ENCODE measurements at regions not wholly inside any gene's neighbourhood (a gene's known extent, or its start where the extent isn't known, plus 50 kb on each side); places are given as distances from the start of the nearest gene placed in this dataset.

- no peak for DNase-seq
These were observed 208.7 kb downstream of the KITLG start for GRCh38 chr12:88371416-88372183.

- no peak for DNase-seq
These were observed 204.7 kb downstream of the KITLG start for GRCh38 chr12:88375306-88376305.

GRCh38 chr12:88377973-88378372 lies 202.3 kb downstream of the KITLG start:
- no peak for DNase-seq

DNA sequence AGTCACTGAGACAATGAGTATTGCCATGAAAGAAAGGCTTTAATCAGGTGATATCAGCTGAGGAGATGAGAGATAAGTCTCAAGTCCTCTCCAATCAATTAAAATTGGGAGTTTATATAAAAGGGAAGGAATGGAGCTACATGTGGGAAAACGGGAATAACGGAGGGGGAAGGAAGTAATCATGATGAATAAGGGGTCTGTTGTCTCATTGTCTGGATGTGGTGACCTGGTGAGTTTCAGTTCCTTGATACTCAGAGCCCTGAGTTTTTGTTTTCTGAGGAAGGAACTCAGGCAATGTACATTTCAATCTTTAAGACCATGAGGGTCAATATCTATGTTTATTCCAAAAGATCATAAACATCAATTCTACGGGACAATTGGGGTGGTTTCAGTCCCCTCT lies 198.8 kb downstream of the KITLG start:
- DNase-seq: no peak

- DNase-seq: no peak
These were observed 196.9 kb downstream of the KITLG start for GRCh38 chr12:88383405-88383804.

DNA sequence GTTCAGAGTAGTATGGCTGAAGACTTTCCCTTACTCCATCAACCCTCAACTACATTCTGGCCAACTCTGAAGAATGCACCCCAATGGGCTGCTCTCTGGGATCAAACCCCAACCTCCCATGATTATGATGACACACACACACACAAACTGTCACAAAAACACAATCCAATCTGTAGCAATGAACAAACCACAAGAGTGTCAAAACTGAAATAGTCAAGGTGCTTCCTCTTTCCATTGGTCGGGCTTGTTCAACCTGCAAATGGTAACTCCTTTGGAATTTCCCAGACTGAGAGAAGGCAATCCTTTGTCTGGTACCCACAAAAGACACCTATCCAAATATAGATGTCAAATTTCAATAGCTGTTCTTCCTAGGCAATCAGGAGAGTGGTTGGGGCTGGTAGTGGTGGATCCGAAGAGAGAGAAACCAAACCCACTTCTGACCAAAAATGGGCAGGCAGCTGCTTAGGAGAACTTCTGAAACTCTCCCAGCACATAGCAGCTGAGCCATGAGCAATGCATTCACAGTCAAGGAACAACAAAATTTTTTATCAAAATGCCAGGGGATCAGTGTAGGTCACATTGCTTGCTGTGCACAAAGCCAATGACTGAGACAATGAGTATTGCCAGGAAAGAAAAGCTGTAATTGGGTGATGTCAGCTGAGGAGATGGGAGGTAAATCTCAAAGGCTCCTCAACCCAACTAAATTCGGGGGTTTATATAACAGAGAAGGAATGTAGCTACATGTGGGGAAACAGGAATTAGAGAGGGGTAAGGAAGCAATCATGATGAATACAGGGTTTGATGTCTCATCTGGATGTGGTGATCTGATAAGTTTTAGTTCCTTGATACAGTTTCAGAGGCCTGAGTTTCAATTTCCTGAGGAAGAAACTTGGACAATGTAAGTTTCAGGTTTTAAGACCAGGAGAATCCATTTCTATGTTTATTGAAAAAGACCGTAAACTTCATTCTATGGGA lies 191.4 kb downstream of the KITLG start:
- no peak for DNase-seq

DNA sequence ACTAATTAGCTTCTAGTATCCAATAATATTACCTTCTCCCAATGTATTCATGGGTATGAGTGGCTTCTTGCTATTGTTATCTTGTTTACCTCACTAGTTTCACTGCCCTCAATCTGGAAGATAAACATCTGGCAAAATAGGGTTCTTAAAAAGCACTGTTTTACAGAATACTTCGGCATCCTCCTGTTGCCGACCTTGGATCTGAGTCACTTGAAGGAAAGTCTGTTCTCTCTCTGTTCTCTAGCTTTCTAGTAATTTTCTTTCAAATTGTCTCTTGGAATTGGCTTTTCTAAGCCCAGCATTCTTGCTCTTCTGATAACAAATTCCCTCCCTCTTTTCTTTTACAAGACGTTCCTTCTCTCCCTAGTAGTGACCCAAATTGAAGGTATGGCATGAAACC lies 189.5 kb downstream of the KITLG start:
- no peak for DNase-seq

- DNase-seq: peak in 1 of 2 experiments; percentile 31
These were observed 188.7 kb downstream of the KITLG start for GRCh38 chr12:88391556-88391955.

DNA sequence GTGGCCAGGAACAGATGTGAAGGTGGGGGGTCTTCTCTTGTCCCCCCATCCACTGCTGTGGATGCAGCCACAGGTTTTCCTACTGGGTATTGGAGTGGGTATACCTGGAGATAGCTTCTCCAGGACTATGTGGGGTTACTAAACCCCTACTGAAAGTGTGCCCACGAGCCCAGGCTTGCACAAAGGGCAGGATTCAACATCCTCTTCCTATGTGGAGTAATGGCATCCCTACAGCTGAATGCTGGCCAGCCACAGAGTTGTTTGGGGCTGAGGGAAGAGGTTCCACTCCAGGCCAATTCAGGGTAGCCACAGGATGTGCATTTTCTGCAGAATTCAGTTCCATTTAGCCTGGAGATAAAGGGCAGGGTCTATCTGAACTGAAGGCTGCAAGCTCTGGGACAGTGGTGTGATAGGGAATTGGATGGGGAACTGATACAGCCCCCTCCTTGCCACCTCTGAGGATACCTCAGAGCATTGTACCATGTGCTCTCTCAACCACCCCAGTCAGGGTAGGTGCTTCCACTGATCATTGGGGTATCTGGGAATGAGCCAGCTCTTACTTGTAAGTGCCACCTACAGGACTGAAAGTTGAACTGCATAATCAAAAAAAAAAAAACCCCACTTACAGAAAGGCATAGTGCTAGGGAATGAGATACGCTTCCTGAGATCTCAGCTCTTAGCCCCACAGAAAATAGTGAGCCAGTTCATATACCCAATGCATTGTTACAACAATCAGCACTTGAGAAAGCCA lies 187.1 kb downstream of the KITLG start:
- DNase-seq: no peak

GRCh38 chr12:88398031-88398430 lies 182.2 kb downstream of the KITLG start:
- no peak for DNase-seq

DNA sequence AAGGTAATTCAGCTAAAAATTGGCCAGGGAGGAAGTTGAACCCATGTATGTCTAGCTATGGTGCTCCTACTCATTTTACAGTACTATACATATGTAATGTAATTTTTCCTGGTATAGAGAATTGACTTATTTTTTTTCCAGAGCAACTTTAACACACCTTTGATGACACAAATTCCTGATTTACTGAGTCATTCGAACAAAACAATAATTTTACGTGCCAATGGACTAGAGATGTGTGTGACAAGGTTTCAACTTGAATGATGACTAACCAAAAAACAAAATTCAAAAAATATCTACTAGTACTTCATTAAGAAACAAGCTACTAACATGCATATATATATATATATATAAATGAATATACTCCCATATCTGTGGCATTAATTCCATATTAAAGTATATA lies 180.5 kb downstream of the KITLG start:
- no peak for DNase-seq

GRCh38 chr12:88400302-88400701 lies 180.0 kb downstream of the KITLG start:
- no peak for DNase-seq

- DNase-seq: no peak
These were observed 179.1 kb downstream of the KITLG start for GRCh38 chr12:88401155-88401554.

DNA sequence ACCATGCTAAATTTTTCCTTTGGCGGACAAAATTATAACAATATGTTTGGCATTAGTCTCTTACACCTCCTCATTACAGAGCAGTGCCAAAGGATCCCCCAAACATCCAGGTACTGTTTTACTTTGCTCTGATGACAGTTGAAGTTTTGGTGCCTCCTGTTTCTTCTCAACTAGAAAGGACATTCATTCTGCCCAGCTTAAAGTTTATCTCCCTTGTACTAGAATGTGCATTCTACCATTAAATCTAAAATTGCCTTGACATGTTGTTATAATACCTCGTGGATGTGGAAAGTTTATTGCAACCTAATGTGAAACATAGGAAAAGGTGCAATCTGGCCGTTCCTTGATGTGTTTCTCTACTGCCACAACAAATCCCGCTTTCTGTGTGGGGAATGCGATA lies 173.4 kb downstream of the KITLG start:
- DNase-seq: no peak

DNA sequence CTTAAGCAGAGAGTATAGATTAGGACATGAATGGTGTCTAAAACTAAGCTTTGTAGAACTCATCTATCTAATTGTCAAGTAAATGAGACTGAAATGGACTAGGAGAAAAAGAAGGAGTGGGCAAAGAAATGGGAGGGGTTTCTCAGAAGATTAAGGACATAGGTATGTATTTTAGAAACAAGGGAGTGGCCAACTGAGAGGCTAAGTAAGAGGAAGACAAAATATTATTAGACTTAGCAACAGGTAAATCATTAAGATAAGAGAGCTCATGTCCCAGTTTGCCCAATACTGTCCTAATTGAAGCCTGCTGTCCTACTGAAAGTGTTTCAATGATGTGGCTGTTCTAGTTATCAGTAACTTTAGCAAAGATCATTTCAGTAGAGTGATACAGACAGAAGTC lies 171.4 kb downstream of the KITLG start:
- no peak for DNase-seq

GRCh38 chr12:88409257-88409656 lies 171.0 kb downstream of the KITLG start:
- no peak for DNase-seq

- DNase-seq: no peak
These were observed 168.6 kb downstream of the KITLG start for GRCh38 chr12:88411689-88412088.

DNA sequence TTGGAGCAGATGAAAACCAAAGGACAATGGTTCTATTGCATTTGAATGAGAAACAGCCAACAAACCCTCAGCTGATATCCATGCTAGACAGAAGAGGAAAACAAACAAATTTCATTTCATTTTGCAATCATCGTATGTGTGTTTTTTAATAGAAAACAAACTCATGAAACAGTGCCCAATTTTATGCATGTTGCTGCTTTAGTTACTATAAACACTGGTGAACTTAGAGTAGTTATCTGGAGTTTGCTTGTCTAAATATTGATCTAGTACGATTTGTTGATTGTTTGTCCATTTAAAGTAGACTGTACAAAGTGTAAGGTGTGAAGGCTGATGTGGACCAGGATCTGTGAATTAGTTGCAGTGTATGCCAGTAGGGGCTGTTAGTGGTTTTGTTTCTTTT lies 166.6 kb downstream of the KITLG start:
- DNase-seq: no peak

GRCh38 chr12:88416155-88416554 lies 164.1 kb downstream of the KITLG start:
- DNase-seq: no peak

GRCh38 chr12:88416786-88417185 lies 163.5 kb downstream of the KITLG start:
- DNase-seq: no peak

- DNase-seq: no peak
These were observed 162.7 kb downstream of the KITLG start for GRCh38 chr12:88417531-88417930.
